ENCODE measurements at regions not wholly inside any gene's neighbourhood (a gene's known extent, or its start where the extent isn't known, plus 50 kb on each side); places are given as distances from the start of the nearest gene placed in this dataset.

DNA sequence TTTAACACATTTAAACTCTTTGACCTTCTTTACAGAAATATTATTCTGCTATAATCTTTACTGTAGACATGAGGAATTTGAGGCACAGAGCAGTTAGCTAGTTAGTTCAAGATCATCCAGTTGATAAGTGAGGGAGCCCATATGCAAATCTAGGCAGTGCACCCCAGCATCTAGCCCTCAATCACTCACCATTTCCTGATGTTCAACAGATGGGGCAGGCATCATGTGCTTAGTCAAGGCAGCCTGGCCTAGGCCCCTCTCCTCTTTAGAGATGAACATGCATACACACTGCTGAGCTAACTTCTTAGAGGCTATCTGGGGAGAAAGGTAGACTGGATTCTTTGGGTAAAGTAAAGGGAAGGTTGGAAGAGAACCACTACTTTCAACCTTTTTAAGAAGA lies 206.8 kb upstream of the SLC24A2 start:
- FAIRE-seq, result no peak

DNA sequence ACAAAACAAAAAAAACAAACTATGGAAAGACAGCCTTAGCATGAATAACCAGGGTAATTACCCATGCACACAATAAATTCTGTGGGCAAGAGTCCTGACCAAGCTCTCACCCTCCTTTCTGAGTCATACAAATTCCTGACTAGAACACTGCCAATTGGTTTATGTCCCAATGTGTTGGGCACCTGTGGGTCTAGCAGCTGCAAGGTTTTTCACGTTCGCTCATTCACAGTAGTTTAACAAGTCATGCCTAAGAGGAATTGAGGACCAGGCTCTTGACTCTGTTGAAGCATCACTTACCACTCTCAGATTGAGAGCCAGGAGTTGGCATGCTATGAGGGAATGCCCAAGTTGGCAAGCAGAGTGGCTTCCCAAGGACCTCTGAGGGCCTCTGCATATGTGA lies 205.5 kb upstream of the SLC24A2 start:
- no peak for FAIRE-seq

DNA sequence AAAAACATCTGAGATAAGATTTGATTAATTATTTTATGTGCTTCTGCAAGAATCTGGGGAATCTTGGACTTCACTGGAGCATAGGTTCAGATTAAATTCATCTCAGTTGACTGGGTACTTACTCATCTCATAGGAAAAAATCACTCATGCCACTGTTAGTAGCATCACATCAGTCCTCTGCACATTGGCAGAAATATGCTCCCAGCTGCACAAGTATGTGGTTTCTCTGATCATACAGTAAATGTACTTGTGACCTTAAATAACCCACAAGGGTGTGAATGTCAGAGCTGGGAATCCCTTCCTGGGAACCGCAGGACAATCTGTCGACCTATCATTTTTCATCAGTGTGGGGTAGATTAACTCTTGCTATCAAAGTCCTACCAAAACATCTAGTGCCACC lies 203.7 kb upstream of the SLC24A2 start:
- FAIRE-seq, result no peak

DNA sequence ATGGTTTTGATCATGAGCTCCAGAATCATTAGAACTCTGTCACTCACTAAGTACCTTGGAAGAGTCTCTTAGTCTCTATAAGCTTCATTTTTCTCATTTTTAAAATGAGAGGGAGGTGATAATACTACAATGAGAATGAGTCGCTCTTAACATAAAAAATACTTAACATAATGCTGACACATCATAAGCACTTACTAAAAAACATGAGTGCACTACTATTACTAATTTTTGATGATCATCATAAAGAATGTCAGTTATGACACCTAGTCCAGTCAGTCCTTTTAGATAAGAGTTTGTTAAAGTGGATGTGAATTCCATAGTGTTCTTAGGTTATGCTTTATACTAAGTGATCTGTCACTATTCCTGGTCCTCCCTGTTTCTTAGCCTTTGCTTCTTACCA lies 200.4 kb upstream of the SLC24A2 start:
- no peak for FAIRE-seq

DNA sequence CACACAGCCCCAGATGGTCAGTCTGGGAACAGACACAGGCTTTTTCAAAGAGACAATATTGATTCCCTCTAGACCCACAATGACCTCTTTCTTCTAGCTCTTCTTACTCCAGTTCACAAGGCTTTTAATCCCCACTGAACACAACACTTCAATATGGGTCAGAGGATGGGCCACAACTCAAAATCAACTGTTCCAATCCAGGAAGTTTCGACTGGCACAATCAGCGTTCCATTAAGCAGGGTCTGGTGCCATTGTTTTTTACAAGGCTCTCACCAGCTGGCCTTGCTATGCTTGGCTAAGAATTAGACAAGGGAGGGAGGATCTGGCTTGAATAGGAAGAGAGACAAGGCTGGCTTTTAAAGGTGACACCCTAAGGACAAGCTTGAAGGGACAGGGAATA lies 199.4 kb upstream of the SLC24A2 start:
- no peak for FAIRE-seq

DNA sequence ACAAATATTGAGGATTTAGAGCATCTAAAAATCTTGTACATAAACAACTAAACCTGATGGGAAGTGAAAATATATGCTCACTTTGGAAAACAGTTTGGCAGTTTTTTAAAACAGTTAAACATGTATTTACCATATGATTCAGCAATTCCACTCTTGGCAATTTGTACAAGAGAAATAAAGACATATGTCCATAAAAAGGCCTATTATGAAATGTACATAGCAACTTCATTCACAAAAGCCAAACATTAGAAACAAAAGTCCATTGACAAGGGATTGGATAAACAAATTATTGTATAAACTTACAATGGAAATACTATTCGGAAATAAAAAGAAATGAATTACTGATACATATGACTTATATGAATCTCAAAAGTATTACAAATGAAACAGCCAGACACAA lies 196.2 kb upstream of the SLC24A2 start:
- FAIRE-seq, result no peak

DNA sequence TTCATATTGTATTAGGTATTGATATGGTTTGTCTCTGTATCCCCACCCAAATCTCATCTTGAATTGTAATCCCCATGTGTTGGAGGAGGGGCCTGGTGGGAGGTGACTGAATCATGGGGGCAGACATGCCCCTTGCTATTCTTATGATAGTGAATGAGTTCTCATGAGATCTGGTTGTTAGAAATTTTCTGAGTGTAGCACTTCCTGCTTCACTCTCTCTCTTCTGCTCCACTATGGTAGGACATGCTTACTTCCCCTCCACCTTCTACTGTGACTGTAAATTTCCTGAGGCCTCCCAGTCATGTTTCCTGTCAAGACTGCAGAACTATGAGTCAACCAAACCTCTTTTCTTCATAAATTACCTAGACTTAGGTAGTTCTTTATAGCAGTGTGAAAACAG lies 187.4 kb upstream of the SLC24A2 start:
- FAIRE-seq, result no peak

DNA sequence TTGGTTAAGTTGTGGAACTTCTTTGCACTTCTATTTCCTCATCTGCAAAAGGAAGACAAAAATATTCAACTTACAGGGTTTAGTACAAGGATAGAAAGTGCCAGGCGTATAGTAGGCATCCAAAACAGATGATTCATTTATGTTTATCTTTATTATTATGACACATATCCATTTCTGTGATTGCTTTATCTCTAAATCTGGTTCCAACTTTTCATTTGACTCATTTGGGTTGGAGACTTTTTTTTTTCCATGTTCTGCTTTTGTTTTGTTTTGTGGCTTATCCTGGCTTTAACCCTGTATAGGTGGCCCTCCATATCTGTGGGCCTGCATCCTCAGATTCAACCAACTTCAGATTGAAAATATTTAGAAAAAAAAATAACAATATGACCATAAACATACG lies 186.7 kb upstream of the SLC24A2 start:
- no peak for FAIRE-seq

DNA sequence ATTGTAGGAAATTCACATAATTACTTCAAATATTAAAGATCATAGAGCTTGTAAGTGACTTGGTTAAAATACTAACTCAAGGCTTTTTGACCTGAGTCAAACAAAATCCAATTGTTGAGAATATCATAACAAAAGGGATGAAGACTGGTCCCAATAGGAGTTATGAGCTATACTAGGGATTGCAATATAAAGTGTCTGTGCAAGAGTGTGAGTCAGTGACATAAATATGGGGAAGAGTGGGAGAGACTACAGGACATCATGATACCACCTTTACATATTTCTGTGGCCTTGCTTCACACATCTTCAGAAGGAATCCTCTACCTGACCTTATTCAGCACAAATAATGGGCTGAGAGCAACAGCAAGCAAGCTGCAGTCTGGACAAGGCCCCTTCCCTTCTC lies 180.9 kb upstream of the SLC24A2 start:
- no peak for FAIRE-seq

DNA sequence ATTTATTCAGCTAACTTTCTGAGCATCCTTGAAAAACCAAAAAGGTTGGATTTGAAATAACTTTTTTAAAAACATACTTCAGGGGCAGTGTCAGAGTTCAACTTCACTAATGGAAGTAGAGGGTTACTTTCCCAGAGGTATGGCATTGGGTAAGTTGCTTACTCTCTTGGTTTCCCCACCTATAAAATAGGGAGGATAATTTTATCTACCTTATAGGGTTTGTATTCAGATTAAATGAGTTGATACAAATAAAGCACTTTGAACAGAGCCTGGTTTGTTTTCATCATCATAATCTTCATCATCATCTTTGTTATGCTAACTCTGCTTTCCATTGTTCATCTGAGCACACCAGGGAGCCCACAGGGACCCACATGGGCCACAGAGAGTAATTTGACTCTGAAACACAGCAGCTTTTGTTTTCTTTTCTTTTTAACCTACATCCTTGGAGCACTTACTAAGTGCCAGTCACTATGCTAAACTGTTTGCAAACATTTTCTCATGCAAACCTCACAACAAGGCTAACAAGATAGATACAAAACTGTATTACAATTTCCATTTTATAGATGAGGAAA lies 179.1 kb upstream of the SLC24A2 start:
- FAIRE-seq, result no peak

DNA sequence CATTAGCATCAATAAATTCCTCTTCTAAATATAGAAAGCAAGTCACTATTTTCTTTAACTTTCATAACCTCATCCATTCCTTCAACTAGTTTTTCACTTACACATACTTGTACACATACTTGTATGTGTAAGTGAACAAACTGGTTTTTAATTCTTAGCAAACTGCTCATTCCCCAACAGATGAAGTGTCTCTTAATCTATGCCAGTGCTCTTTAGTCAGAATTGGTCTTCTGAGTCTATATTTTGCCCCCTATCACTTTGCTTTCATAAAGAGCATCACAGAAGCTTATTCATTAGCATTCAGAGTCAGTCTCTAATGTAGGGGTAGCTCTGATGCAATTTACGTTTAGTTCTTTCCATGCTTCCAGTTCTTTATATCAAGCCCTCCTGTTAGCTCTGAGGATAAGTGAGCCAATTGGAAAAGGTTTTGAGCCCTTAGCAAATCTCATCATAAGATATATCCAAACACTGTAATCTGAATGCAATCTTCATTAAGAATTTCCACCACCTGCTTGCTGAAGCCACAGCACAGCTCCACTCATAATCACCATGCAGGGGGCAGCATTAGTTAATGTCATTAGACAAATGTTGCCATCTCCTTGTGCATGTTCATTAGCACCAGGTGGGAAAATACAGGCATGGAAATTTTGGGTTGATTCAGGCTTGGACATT lies 178.5 kb upstream of the SLC24A2 start:
- no peak for FAIRE-seq

DNA sequence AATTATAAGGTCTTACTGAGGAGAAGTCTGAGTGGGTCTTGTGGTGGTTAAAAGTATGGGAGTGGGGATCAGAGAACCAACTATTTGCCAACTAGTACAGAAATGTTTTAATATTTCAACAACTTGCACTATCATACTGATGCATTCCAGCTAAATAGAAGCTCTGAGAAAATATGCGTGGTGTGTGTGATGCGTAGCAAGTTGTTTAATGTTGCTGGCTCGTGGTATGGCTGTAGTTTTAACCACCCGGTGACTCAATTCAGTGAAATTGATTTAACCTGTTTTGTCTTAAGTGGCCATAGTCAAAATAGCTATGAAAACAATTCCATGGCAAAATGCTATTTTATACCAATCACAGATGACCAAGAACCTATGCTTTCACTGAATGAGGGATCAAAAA lies 176.5 kb upstream of the SLC24A2 start:
- no peak for FAIRE-seq

DNA sequence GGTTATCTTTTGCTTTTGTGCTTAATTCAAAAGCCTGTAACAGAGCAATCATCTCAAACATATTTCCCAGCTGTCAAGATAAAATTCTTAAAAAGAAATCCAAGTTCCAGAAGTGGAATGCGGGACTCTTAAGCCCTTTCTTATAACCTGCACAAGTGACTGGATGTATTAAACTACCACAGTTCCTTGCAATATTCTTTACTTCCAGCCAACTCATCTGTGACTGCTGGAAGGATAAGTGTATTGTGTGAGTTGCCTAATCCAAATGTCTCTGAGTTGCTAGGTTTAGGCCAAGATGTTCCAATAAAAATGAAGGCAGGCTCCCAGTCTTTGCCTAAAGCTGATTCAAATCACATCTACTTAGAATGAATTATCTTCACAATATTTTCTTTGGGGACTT lies 159.2 kb upstream of the SLC24A2 start:
- no peak for FAIRE-seq

DNA sequence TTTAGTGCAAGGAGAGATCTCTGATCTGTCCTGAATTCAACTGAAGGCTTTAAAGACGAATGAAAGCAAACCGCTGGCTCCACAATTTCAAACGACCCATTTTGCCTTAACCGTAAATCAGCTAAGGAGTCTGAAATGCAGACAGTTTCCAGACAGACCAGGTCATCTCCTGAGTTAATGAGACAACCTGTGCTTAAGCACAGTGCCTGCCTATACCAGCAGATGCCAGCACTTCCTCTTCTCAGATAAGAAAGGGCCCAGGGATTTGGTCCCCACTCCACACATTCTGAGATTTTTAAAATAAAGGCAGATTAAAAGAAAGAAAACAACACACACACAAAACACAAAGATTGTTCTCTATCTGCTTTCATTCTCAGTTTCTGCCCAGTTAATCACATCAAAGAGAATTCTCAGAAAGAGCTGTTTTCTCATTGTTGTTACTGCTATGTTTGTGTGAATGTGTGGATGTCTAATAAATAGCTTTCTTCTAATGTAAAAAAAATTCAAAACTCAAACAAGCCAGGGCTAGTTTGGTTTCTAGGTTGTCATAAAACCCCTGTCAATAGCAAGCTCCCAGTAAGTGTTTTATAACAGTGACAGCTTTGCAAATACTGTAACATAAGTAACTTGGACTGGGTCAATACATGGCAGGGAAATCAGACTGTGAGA lies 157.7 kb upstream of the SLC24A2 start:
- FAIRE-seq, result peak; percentile 36

DNA sequence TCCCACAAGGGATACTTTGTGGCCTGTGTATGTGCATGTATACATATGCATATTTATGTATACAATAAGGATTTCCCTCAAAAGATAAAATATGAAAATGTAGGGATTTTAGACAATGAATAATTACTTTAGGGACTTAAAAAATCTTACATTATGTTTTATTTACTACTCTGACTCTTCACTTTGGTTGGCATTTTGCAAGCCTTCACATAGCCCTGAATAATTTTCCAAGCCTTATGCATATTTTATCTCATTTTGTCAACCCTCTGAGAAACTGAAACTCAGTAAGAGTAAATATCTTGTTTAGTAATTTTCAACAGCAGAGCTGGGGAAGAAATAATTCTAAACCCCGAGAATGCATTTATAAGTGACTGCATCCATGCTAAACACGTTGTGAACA lies 153.0 kb upstream of the SLC24A2 start:
- no peak for FAIRE-seq

DNA sequence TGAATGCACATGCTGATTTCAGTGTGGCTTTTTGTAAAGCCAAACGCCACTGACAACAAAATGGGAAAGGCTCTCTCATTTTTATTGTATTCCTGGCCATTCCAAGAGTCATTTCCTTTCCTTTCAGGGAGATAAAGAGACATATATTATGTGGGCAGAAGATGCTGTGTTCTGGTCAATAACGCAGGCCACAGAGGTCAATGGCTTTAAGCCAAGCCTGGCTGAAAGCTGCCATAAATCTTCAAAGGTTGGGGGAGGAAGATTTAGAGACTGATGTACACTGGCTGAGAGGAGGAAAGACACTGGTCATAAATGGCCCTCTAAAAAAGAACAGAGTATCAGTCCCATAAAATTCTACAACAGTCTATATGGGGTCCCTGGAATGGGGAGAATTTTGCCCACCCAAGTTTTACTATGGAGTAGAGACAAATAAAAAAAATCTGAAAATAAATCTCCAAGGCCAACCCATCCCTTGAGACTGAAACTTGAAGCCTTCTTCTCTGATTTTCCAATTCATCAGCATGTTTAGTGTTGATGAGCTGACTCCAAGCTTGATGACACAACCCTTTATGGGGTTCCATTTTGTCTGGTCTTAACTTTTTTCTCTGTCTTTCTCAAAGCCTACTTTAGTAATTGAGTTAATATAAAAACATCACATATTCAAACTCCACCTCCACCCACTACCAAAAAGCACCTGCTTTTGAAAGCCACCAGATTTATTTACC lies 152.1 kb upstream of the SLC24A2 start:
- no peak for FAIRE-seq

DNA sequence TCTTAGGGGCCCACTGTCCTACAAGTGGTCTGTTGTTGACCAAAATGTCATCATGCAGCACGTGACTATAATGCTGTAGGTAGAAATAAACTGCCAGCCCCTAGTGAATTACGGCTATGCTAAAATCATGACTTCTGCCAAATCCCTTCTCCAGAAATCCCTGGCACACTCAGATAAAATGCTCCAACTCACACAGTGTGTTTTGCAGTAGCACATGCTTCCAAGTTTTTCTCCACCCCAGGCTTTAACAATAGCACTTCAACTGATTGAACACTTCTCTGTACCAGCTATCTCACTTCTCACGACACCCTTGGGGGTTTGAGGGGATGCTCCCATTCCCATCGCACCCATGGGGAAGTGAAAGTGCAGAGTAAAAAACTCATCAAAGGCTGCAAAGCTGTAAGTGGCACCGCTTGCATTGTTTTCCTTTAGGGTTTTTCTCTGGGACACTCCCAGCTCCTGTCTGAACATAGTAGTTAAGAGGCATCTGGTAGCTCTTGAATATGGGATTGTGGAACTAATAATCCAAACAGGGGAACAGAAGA lies 151.0 kb upstream of the SLC24A2 start:
- FAIRE-seq, result no peak

DNA sequence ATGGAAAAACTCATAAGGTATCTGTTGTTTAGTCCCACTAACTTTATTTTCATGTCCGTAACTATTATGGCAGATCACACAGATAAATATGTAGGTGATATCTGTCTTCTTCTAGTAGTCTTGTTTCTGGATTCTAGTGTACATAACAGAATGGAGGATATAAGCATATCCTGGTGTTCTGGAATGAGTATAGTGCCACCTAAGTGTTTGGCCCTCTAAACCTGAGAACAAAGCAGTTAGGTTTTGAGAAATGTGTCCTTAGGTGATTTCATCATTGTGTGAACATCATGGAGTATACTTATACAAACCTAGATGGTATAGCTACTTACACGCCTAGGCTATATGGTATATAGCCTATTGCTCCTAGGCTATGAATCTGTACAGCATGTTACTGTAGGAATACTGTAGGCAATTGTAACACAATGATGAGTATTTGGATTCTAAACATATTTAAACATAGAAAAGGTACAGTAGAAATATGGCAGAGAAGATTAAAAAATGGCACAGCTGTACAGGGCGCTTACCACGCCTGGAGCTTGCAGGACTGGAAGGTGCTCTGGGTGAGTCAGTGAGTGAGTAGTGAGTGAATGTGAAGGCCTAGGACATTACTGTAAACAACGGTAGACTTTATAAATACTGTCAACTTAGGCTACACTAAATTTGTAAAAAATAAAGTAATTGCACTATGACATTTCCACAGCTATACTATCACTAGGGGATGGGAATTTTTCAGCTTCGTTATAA lies 150.3 kb upstream of the SLC24A2 start:
- no peak for FAIRE-seq

DNA sequence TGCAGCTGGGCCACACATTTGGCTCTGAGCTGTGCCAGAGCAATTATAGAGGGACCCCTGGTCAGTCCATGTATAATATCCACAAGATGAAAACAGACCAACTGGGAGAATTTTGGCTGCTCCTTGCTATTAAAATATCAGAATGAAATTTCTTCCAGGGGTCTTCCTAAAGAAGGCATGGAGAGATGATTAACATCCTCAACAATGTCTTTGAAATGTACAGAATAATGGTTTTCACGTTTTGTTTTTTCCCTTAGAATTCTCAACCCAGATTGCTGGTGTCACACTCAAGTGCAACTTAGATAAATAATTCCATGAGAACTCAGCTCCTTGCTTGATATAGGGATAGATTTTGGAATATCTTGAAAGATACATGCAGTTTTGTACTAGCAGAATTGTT lies 148.3 kb upstream of the SLC24A2 start:
- FAIRE-seq, result no peak

DNA sequence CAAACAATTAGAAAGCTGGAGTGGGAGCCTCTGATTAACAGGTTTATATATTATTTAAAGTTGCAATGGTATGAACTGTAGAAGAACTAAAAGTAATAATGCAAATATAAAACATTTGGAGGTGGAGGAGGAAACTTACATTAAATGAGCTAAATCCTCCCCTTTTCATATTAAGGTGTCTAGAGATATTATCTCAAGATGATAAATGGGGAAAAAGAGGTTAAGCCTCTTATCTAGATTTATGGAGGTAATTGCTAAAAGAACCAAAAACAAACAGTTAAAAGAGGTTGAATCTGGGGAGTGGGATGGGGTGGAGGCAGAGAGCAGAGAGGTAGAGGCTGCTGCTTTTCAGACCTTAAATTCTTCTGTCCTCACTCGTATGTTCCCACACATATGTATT lies 147.8 kb upstream of the SLC24A2 start:
- no peak for FAIRE-seq

DNA sequence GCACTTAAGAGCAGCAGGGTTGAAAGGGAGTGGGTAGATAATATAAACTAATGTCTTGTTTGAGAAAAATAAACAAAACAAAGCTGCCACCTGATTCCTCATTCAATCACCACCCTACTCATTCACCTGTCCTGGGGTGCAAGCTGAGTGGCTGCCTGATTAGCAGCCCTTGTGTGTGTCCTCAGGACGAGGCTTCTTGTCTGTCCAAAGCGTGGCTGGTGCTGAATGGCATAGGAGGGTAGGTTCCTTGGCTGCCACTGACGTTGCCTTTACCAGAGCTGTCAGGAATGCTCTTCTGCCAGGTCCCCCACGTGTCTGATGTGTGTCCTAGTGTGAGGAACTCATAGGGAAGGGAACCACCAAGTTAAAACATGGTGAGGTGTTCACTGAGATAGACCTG lies 146.6 kb upstream of the SLC24A2 start:
- FAIRE-seq, result no peak

DNA sequence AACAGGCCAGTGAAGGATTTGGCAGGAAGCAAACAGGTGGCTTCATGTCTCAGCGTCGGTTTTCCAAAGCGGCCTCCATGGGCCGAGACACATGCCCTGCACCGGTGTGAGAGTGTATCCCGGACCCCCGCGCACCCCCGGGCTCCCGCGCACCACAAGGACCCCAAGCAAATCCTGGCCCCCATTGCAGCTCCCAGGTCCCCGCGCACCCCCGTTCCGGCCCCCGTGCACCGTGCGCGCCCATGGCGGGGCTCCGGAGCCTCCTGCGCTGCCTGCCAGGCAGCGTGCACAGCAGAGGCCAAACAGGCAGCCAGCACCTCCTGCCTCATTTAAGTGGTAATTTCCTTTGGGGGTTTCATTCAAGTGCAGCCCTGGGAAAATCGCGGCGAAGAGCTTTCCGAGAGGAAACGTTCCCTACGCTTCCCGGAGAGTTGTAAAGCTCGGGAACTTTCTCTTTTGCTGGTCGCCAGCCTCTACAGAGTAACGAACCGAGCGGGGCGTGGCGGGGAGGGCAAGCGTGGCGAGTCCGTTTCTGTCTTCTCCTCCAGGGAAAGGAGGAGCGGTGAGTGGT lies 145.5 kb upstream of the SLC24A2 start:
- FAIRE-seq, result no peak

Data from islet of Langerhans (tissue), 1 donor.